IPS DF 19.7 (cell line): ENCODE measurements at regions not wholly inside any gene's neighbourhood (a gene's known extent, or its start where the extent isn't known, plus 50 kb on each side); places are given as distances from the start of the nearest gene placed in this dataset.
"Not testable (repeated sequence)": the region's sequence is repeated elsewhere in the genome, so short reads cannot be mapped to it uniquely, and the experiment has no call there.

Experiments used
- DNase-seq: peaks from one replicate; pipeline ENCODE4 v3.0.0-alpha.2; 2013; ENCODE audit warnings: low read depth, low spot score

GRCh38 chr15:31217566-31218270 is 108.9 kb upstream of the KLF13 start:
- no peak for DNase-seq

GRCh38 chr15:31219221-31219620 is 107.4 kb upstream of the KLF13 start:
- DNase-seq = no peak

- DNase-seq = no peak
Measured at GRCh38 chr15:31221936-31222515, 104.6 kb upstream of the KLF13 start.

DNA sequence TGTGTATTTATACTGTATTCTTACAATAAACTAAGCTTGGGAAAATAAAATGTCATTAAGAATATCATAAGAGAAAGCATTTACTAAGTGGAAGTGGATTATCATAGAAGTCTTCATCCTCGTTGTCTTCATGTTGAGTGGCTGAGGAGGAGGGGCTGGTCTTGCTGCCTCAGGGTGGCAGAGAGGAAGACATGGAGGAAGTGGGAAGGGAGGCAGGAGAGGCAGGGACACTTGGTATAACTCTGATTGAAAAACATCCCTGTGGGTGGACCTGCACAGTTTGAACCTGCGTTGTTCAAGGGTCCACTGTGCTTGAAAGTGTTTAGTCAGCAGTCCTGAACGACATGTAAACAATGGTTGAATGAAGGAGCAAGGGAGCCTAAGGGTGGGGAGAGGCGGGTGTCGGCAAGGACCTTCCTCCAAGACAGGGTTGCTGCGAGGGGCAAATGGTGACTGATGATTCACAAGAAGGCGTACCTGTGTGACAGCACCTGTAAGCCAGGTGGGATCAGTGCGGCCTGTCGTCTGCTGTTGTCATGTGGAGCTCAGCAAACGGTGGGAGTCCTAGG is 103.8 kb upstream of the KLF13 start:
- DNase-seq = no peak

GRCh38 chr15:31223478-31224350 is 102.9 kb upstream of the KLF13 start:
- DNase-seq = no peak

- not testable (repeated sequence) for DNase-seq
Measured at GRCh38 chr15:31224661-31225060, 102.0 kb upstream of the KLF13 start.

DNA sequence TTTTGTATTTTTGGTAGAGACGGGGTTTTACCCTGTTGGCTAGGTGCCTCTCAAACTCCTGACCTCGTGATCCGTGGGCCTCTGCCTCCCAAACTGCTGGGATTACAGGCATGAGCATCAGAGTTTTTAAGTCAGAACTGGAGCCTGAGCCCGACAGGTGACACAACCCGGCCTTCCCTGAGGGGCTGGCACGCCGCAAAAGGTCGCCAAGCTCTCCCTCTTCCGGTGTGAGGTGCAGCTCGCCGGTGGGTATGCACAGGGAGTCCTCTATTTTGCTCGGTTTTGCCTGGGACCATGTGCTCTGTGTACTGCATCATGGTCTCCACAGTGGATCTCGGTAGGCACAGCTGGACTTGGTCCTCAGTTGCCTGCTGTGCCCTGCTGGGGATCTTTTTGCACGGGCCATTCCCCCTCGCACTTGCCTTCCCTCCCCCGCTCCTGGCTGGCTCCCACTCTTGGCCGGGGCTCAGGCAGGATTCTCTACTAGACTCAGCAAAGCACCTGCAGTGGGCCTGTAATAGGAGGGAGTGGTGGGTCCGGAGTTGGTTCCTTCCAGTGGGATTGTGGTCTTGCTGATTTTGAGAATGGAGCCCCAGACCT is 101.2 kb upstream of the KLF13 start:
- DNase-seq = no peak

GRCh38 chr15:31226021-31226420 is 100.6 kb upstream of the KLF13 start:
- no peak for DNase-seq

DNA sequence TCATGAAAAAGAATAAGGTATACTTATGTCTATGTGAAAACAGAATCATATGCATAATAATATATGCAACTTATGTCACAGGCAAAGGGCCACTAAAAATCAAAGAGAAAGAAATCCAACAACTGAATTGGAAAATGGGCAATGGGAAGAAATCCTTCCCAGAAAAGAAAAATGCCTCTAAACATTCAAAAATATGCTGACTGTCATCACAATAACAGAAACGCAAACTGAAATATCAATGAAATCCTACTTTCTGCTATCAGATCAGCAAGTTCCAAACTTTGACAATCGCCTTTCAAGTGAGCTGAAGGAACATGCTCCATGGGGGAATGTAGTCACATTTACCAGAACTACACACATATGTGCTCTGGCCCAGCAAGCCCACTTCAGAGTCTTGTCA is 99.4 kb upstream of the KLF13 start:
- no peak for DNase-seq

- no peak for DNase-seq
Measured at GRCh38 chr15:31228011-31228484, 98.6 kb upstream of the KLF13 start.

- DNase-seq = no peak
Measured at GRCh38 chr15:31228980-31229826, 97.4 kb upstream of the KLF13 start.

DNA sequence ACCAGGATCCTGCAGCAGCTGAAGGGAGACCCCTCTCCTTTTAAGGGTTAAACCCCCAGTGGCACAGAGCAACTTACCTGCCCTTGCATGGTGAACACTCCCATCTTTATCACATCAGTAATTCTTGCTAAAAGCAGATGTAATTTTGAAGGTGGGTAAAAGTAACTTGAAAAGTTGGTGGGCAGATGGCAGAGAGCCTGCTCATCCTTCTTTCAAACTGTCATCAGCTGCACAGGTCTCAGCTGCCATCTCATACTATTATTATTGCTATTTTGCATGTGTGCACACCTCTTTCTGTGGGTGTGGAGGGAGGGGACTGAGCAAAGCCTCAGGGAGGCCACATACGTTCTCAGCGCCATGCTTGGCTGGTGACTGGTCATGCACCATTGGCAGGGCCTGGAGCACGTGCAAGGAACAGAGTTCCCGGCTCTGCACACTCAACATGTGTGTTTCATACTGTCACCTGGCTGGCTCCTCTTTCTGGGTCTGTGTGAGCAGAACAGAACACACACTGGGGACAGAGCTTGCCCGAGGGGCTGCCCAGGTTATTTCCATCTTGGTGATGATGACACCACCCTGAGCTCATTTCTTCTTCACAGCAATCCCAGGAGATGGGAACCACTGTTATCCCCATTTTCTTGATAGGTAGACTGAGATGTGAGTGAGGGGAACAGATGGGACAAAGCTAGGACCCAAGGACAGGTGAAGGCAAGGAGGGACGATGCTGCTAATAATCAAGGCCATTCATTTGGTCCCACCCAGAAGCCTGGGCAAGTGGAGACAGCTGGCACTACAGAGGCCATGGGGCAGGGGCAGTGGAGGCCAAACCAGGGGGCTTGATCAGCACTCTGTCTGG is 95.8 kb upstream of the KLF13 start:
- no peak for DNase-seq

DNA sequence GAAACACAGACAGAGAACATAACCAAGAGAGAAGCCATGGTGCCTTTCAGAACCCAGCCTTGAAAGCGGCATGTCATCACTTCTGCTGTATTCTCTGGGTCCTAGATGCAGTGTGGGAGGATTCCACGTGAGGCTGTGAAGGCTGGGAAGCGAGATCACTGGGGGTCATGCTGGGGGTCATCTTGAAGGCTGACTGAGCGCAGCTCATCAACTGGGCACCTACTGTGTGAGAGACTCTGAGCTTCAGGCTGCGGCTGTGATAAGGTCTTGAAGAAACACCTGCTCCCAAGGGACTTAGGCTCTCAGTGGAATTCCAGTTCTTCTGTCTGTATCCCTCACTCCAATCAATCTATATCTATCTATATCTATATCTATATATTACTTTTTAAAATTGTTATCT is 91.8 kb upstream of the KLF13 start:
- no peak for DNase-seq

- DNase-seq = no peak
Measured at GRCh38 chr15:31235311-31236183, 91.1 kb upstream of the KLF13 start.

DNA sequence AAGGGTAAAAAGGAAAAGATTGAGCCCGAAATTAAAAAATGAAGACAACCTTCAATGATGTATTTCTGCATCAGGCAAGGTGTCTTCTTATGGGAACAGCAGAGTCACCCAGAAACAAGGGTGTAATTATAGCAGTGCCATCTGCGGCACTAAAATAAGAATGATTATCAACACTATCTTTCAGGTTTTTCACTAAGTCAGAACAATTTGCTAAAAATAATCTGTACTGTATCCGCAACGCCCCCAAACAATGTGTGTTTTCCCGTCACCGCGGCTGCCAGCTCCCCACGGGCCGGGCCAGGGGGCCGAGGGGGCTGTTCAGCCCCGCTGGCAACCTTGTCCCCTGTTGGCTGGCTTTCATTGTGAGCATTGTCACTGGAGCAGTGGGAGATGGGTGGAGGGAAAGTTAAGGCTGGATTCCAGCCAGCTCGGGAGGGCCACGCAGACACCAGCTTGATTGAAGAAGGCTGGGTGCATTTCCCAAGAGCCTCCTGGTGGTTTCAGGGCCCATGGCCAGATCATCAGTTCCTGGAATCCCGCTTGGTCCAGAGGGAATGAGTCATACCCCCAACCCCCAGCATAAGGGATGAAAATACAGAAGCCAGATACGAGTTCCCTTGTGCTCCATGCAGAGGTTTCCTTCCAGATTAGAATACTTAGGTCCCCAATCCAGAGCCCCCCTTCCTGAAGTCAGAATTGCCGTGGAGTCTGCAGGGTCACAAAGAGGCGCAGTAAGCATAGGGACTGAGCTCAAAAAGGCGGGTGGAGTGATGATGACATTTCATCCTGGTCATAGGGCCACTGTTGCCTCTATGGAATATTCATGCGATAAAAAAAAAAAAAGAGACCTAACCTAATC is 90.2 kb upstream of the KLF13 start:
- DNase-seq = no peak

GRCh38 chr15:31237043-31237324 is 89.7 kb upstream of the KLF13 start:
- no peak for DNase-seq

DNA sequence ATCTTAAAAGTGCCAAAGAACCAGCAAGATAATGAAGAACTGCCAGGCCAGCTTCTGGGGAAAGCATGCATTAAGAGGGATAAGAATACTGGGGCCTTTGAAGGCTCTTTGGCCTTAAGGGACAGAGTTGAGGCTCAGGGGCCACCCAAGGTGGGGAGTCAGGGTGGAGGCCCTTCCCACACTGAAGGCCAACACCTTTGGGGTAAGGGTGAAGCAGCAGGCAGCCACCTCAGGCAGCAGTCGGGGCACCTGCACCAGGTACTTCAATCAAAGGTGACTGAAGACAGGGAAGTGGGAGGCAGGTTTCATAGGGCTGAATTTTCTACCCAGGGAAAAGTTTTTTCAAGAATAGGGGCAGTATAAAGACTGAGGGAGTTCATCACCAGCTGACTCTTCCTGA is 87.7 kb upstream of the KLF13 start:
- no peak for DNase-seq

DNA sequence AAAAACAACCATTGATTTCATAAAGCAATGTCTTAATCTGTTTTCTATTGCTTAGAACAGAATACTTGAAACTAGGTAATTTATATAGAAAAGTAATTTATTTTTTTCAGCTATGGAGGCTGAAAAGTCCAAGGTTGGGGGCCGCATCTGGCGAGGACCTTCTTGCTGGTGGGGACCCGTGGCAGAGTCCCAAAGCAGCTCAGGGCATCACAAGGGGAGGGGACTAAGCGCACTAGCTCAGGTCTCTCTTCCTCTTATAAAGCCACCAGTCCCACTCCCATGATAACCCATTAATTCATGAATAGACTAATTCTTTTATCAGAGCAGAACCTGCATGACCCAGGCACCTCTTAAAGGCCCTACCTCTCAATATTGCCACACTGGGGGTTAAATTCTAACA is 87.2 kb upstream of the KLF13 start:
- no peak for DNase-seq
